ENCODE measurements at regions not wholly inside any gene's neighbourhood (a gene's known extent, or its start where the extent isn't known, plus 50 kb on each side); places are given as distances from the start of the nearest gene placed in this dataset.

DNA sequence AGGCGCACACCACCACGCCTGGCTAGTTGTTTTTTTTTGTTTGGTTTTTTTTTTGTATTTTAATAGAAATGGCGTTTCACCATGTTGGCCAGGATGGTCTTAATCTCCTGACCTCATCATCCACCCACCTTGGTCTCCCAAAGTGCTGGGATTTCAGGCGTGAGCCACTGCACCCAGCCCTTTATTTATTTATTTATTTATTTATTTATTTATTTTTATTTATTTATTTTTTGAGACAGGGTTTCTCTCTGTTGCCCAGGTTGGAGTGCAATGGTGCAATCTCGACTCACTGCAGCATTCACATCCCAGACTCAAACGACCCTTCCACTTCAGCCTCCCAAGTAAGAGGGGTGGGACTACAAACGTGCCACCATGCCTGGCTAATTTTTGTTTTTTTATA is 63.0 kb upstream of the ADAMTSL1 start:
- Histone ChIP-seq H3K9me3 (ENCODE audit: control insufficient read depth in 2 of 2, insufficient read depth in 1 of 2, low read length in 1 of 2) (no peaks in the 10 kb centered on the region), H3K36me3 (ENCODE audit: control insufficient read depth in 2 of 2, insufficient read depth in 2 of 2, low read length in 1 of 2) (no peaks in the 10 kb centered on the region), H3K4me3 (ENCODE audit: low read length in 2 of 2) (no peak overlapping the region), H3K4me1 (ENCODE audit: control insufficient read depth in 2 of 2, insufficient read depth in 2 of 2, low read length in 2 of 2) (no peaks in the 10 kb centered on the region), H3K27ac (ENCODE audit: low read depth in 1 of 2, low read length in 1 of 2) (no peak overlapping the region), H3K27me3 (ENCODE audit: control insufficient read depth in 2 of 2, insufficient read depth in 1 of 2, low read length in 1 of 2) (no peaks in the 10 kb centered on the region)
- no peak for DNase-seq (ENCODE audit: low read depth in 6 of 9, low spot score in 9 of 9)
- WGBS = 93% methylated on average over 7 of the region's 7 CpGs

DNA sequence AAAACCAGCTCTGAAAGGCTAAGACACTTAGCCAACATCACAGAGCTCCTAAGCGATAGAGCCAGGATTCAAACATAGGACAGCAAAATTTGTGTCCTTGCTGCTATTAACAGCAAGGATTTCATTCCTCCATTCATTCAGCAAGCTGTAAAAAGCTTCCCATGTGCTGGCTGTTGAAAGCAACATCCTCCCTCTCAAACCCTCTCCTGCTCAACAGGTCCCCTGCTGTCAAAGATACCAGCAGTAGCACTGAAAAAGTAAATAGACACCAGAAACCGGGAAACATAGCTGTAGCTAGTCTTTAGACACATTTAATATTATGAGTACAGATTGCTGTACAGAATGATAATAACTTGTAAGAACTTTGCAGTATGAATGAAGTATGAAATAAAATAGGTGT is 52.6 kb upstream of the ADAMTSL1 start:
- WGBS = 90% methylated on average over 2 of the region's 2 CpGs
- H3K4me1 ChIP-seq (ENCODE audit: control insufficient read depth in 2 of 2, insufficient read depth in 2 of 2, low read length in 2 of 2) = no peaks in the 10 kb centered on the region
- no peak for DNase-seq (ENCODE audit: low read depth in 6 of 9, low spot score in 9 of 9)
- no peak overlapping the region for H3K27ac ChIP-seq (ENCODE audit: low read depth in 1 of 2, low read length in 1 of 2)
- H3K36me3 ChIP-seq (ENCODE audit: control insufficient read depth in 2 of 2, insufficient read depth in 2 of 2, low read length in 1 of 2) = no peaks in the 10 kb centered on the region
- no peak overlapping the region for H3K4me3 ChIP-seq (ENCODE audit: low read length in 2 of 2)
- H3K27me3 ChIP-seq (ENCODE audit: control insufficient read depth in 2 of 2, insufficient read depth in 1 of 2, low read length in 1 of 2) = no peaks in the 10 kb centered on the region
- H3K9me3 ChIP-seq (ENCODE audit: control insufficient read depth in 2 of 2, insufficient read depth in 1 of 2, low read length in 1 of 2) = no peaks in the 10 kb centered on the region

DNA sequence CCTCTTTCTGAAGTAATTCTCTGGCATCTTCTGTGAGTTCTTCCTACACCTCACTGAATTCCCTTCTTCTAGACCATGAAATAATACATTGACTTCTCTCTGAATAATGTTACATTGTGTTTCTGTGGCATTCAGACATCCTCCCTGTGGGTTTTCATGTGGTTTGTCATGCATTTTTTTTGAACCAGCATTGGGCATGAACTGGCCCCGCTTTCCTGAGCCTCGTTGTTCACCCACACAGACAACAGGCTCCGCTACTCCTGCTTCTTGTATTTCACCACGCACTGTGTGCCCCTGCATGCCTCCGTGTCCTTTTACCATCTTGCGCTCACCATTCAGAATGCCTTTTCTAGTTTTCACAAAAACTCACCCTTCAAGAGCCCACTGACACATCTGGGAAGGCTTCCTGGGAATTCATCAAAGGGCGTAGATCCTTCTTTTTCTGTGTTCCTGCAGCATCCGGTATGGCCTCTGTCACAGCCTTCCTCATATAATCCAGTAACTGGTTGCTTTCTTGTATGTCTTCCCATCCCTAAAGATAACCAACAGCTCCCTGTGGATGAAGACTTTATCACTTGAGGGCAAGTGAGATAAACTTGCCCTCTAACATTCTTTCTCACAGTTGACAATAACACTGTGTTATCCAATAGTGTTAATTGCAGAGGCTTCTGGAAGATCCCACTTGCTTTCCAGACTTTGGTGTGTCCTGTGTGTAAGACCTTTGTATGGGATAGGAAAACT is 51.5 kb upstream of the ADAMTSL1 start:
- no peak for DNase-seq (ENCODE audit: low read depth in 6 of 9, low spot score in 9 of 9)

DNA sequence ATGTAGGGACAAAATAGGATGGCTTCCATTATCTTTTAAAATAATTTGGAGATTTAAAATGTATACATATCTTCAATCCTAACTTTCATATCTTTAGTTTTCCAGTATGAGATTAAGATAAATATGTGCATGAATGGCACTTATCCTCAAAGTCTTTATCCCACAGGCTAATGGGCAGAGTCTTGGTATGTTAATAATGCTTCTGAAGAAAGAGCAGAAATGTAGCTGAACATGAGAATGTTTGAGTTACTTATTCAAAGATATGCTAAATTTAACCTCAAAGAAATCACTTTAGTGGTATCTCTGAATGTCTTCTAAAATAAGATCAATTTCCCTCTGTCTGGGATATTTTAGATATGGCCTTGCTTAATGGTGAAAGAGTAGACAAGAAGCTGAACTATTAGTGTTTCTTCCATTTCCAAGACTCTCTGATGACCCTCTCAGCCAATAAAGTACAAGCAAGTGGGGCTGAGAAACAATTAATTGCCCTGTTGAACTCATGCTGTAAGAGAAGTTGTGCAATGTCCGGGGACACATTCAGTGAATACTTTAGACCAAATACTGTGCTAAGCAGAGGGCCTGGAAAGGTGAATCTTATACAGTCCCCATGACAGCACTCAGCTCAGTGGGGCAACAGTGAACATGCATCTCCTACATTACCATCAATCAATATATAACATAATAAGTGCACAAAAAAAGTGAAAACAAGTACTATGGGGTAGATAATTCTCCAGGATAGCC is 50.0 kb upstream of the ADAMTSL1 start:
- Histone ChIP-seq H3K27ac (ENCODE audit: low read depth in 1 of 2, low read length in 1 of 2) (no peak overlapping the region), H3K4me1 (ENCODE audit: control insufficient read depth in 2 of 2, insufficient read depth in 2 of 2, low read length in 2 of 2) (no peaks in the 10 kb centered on the region), H3K36me3 (ENCODE audit: control insufficient read depth in 2 of 2, insufficient read depth in 2 of 2, low read length in 1 of 2) (no peaks in the 10 kb centered on the region), H3K4me3 (ENCODE audit: low read length in 2 of 2) (no peak overlapping the region), H3K9me3 (ENCODE audit: control insufficient read depth in 2 of 2, insufficient read depth in 1 of 2, low read length in 1 of 2) (no peaks in the 10 kb centered on the region), H3K27me3 (ENCODE audit: control insufficient read depth in 2 of 2, insufficient read depth in 1 of 2, low read length in 1 of 2) (no peaks in the 10 kb centered on the region)
- DNase-seq (ENCODE audit: low read depth in 6 of 9, low spot score in 9 of 9) = no peak
- 98% methylated on average over 1 of the region's 1 CpG for WGBS

More for the DNA sequence above, 51.5 kb upstream of the ADAMTSL1 start:
- H3K27me3 ChIP-seq (ENCODE audit: control insufficient read depth in 2 of 2, insufficient read depth in 1 of 2, low read length in 1 of 2) = no peaks in the 10 kb centered on the region
- no peak overlapping the region for H3K27ac ChIP-seq (ENCODE audit: low read depth in 1 of 2, low read length in 1 of 2)
- WGBS = 89% methylated on average over 8 of the region's 8 CpGs
- H3K4me1 ChIP-seq (ENCODE audit: control insufficient read depth in 2 of 2, insufficient read depth in 2 of 2, low read length in 2 of 2) = no peaks in the 10 kb centered on the region
- no peaks in the 10 kb centered on the region for H3K36me3 ChIP-seq (ENCODE audit: control insufficient read depth in 2 of 2, insufficient read depth in 2 of 2, low read length in 1 of 2)
- H3K9me3 ChIP-seq (ENCODE audit: control insufficient read depth in 2 of 2, insufficient read depth in 1 of 2, low read length in 1 of 2) = no peaks in the 10 kb centered on the region
- no peak overlapping the region for H3K4me3 ChIP-seq (ENCODE audit: low read length in 2 of 2)
